Stimulated activated CD4-positive, alpha-beta T cell treated with anti-CD3 and anti-CD28 coated beads, Interleukin-1b, Interleukin-23, amount 100 ng/mL, for 4 hours (primary cell): ENCODE measurements at regions not wholly inside any gene's neighbourhood (a gene's known extent, or its start where the extent isn't known, plus 50 kb on each side); places are given as distances from the start of the nearest gene placed in this dataset.

Source experiments
- DNase-seq, 2 donors: peaks; one replicate each; pipeline ENCODE4 v3.0.0-alpha.2; 2020; ENCODE audit warnings: low read depth in 2 of 2

GRCh38 chr11:112899235-112900006, 61.8 kb upstream of the NCAM1 start:
- no peak for DNase-seq

GRCh38 chr11:112901924-112902323, 59.3 kb upstream of the NCAM1 start:
- no peak for DNase-seq

- DNase-seq = no peak
Measured at GRCh38 chr11:112902361-112903011, 58.7 kb upstream of the NCAM1 start.

- no peak for DNase-seq
Measured at GRCh38 chr11:112903340-112903739, 57.9 kb upstream of the NCAM1 start.

- DNase-seq = no peak
Measured at GRCh38 chr11:112911124-112911523, 50.1 kb upstream of the NCAM1 start.
